Adrenal gland (tissue), 9 donors: ENCODE measurements at regions not wholly inside any gene's neighbourhood (a gene's known extent, or its start where the extent isn't known, plus 50 kb on each side); places are given as distances from the start of the nearest gene placed in this dataset.

Source experiments
- DNase-seq, 7 donors: peaks; one replicate each; pipeline ENCODE4 v3.0.0-alpha.2; 2019 to 2020
- H3K27ac ChIP-seq, 5 donors: fragments of 200-600 bp; sonication (generic) in 4 of 5; 1 replicate in 3 of 5; 2 replicates in 2 of 5; pipeline versions ENCODE4 v1.5.1 to v1.8.0; 2016 to 2020; ENCODE audit warnings: mild to moderate bottlenecking in 1 of 5
- H3K27me3 ChIP-seq: fragments of 200-600 bp; 2 replicates; pipeline ENCODE4 v1.8.0; 2021
- H3K36me3 ChIP-seq, 2 donors: fragments of 200-600 bp; replicated peaks in 1 of 2; 1 replicate in 1 of 2; 2 replicates in 1 of 2; pipeline versions ENCODE4 v1.5.1 to v1.8.0; 2018 to 2022
- H3K4me1 ChIP-seq, 2 donors: fragments of 200-600 bp; replicated peaks in 1 of 2; 1 replicate in 1 of 2; 2 replicates in 1 of 2; pipeline versions ENCODE4 v1.5.1 to v1.8.0; 2018 to 2021
- H3K4me3 ChIP-seq, 4 donors: fragments of 200-600 bp; sonication (generic) in 3 of 4; one replicate each; pipeline ENCODE4 v1.5.1; 2016 to 2018
- H3K9me3 ChIP-seq, 3 donors: fragments of 200-600 bp; sonication (generic) in 1 of 3; replicated peaks in 1 of 3; 1 replicate in 2 of 3; 2 replicates in 1 of 3; pipeline versions ENCODE4 v1.5.1 to v1.8.0; 2016 to 2021
- POLR2A ChIP-seq, 2 donors: fragments of 450-650 bp; IDR thresholded peaks; one replicate each; pipeline ENCODE4 v1.6.1; 2017; ENCODE audit warnings: antibody characterized with exemption in 2 of 2, mild to moderate bottlenecking in 2 of 2, moderate library complexity in 1 of 2
- WGBS, 4 donors: extraction: QIAGEN DNeasy Blood & Tissue Kit in 2 of 4; methylation state at CpG; one replicate each; pipeline versions ENCODE4 v1.1.5 to v1.1.7; 2013 to 2017; 5-methylcytosine and 5-hydroxymethylcytosine counted together
- intact Hi-C, 2 donors: fragments of 100-400 bp; cut with DNase I; formaldehyde crosslinking; loops; one replicate each; pipeline versions ENCODE4 v1.14.1 to v1.15.0; 2022 to 2023
- TF ChIP-seq, protein P1 (sequence below), 6 experiments: fragments of 450-650 bp in 4 of 6; fragments of 200-600 bp in 2 of 6; sonication (generic) in 1 of 6; IDR thresholded peaks; 1 replicate in 5 of 6; 2 replicates in 1 of 6; pipeline versions ENCODE4 v1.5.1 to v1.8.0; 2016 to 2021; ENCODE audit warnings: antibody characterized with exemption in 6 of 6, mild to moderate bottlenecking in 2 of 6, moderate library complexity in 1 of 6
- donor health status: healthy with polysubstance abuse.
- donor health status: Bipolar disorder and iron deficiency.
- donor health status: DM: yes; HTN: yes; CAD: no.
- donor health status: DM: no; HTN: no; CAD: no.
- donor health status: DM: no; HTN: no; CAD: no.

DNA sequence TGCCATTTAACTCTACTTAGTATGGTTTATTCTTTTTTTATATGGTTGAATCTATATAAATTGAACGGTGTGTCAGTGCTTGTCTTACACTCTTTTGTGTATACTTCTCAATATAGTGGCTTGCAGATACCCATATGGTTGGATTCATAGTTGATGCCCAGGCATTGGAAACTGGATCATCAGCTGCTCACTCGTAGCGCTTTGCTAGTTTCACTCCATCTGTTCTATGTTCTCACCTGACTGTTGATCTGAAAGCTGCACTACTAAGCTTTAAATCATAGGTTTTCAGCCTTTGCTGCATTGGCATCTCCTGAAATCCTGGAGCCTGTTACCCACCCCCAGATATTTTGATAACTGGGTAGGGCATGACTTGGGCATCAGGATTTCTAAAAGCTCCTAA lies 121.6 kb upstream of the DCLK2 start:
- H3K27ac ChIP-seq = no peak overlapping the region
- no peaks in the 10 kb centered on the region for H3K9me3 ChIP-seq
- intact Hi-C loops = no loop called here
- no peaks in the 10 kb centered on the region for H3K4me1 ChIP-seq
- 85 to 92% (median 89%) methylated on average over 3 of the region's 3 CpGs for WGBS, 4 donors
- H3K36me3 ChIP-seq = no peaks in the 10 kb centered on the region
- no peaks in the 10 kb centered on the region for H3K27me3 ChIP-seq
- no peak for DNase-seq
- TF ChIP-seq, protein P1, sequence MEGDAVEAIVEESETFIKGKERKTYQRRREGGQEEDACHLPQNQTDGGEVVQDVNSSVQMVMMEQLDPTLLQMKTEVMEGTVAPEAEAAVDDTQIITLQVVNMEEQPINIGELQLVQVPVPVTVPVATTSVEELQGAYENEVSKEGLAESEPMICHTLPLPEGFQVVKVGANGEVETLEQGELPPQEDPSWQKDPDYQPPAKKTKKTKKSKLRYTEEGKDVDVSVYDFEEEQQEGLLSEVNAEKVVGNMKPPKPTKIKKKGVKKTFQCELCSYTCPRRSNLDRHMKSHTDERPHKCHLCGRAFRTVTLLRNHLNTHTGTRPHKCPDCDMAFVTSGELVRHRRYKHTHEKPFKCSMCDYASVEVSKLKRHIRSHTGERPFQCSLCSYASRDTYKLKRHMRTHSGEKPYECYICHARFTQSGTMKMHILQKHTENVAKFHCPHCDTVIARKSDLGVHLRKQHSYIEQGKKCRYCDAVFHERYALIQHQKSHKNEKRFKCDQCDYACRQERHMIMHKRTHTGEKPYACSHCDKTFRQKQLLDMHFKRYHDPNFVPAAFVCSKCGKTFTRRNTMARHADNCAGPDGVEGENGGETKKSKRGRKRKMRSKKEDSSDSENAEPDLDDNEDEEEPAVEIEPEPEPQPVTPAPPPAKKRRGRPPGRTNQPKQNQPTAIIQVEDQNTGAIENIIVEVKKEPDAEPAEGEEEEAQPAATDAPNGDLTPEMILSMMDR (IDR thresholded peaks at IDR 0.05) = no peak
- no peak for TF ChIP-seq POLR2A (IDR thresholded peaks at IDR 0.05)
- H3K4me3 ChIP-seq = no peak overlapping the region

DNA sequence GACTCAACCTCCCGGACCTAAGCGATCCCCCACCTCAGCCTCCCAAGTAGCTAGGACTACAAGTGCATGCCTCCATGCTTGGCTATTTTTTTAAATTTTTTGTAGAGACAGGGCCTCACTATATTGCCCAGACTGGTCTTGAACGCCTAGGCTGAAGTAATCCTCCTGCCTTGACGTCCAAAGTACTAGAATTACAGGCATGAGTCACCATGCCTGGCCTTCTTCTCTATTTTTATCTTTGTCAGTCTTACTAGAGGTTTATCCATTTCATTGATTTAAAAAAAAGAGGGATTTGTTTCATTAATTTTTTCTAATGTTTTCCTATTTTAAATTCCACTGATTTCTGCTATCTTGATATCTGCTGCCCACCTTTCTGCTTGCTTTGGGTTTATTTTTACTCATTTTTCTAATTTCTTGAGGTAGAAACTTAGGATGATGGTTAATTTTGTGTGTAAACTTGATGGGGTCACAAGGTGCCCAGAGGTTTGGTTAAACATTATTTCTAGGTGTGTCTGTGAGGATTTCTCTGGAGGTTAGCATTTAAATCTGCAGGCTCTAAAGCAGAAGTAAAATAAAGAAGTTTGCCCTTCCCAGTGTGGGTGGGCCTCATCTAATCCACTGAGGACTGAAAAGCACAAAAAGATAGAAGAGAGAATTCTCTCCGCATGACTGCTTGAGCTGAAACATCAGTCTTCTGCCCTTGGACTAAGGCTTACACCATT lies 116.2 kb upstream of the DCLK2 start:
- 68 to 72% (median 71%) methylated on average over 5 of the region's 5 CpGs for WGBS, 4 donors

DNA sequence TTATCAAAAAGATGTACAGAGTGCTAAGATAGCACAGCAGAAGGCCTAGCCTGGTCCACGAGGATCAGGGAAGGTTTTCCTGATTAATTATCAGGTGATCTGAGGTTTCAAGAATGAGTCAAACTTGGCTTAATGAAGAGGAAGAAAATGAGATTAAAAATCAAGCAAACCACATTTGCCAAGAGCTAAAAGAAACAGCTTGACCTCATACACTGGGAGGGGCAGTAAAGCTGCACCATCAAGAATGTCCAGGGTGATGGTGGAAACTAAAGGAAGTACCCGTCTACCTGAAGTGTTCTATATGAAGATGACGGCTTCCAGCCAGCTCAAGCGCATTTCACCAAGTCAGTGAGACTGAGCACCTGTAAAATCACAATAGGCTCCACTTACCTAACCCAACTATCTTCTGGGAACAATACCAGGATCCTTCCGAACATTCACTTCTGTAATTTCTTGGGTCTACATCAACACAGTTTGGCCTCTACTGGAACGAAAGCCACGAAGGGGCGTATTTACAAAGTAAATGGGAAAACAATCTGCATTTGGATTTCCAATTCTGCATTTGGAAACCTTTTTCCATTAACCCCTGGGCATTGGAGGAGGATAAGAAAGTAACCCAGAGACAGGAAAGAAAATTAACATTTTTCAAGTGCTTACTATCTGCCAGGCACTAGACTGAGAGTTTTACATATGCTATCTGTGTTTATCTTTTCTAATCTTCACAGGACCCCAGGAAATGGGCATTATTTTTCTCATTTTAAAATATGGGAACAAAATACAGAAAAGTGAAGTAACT lies 114.0 kb upstream of the DCLK2 start:
- H3K4me3 ChIP-seq = no peak overlapping the region
- H3K27ac ChIP-seq = no peak overlapping the region
- no peaks in the 10 kb centered on the region for H3K36me3 ChIP-seq
- H3K4me1 ChIP-seq = no peaks in the 10 kb centered on the region
- no peak for DNase-seq
- WGBS, 4 donors = 83 to 92% (median 91%) methylated on average over 8 of the region's 8 CpGs
- no peaks in the 10 kb centered on the region for H3K27me3 ChIP-seq
- intact Hi-C loops = no loop called here
- TF ChIP-seq POLR2A (IDR thresholded peaks at IDR 0.05) = no peak
- TF ChIP-seq, protein P1 (IDR thresholded peaks at IDR 0.05) = no peak
- no peaks in the 10 kb centered on the region for H3K9me3 ChIP-seq

More for the DNA sequence above, 116.2 kb upstream of the DCLK2 start:
- H3K4me3 ChIP-seq = no peak overlapping the region
- intact Hi-C loops = no loop called here
- TF ChIP-seq, protein P1 (IDR thresholded peaks at IDR 0.05) = no peak
- no peak for TF ChIP-seq POLR2A (IDR thresholded peaks at IDR 0.05)
- H3K36me3 ChIP-seq = no peaks in the 10 kb centered on the region
- no peaks in the 10 kb centered on the region for H3K9me3 ChIP-seq
- no peaks in the 10 kb centered on the region for H3K4me1 ChIP-seq
- no peaks in the 10 kb centered on the region for H3K27me3 ChIP-seq
- no peak overlapping the region for H3K27ac ChIP-seq
- peak in 2 of 7 donors; percentile 4 to 15 for DNase-seq

DNA sequence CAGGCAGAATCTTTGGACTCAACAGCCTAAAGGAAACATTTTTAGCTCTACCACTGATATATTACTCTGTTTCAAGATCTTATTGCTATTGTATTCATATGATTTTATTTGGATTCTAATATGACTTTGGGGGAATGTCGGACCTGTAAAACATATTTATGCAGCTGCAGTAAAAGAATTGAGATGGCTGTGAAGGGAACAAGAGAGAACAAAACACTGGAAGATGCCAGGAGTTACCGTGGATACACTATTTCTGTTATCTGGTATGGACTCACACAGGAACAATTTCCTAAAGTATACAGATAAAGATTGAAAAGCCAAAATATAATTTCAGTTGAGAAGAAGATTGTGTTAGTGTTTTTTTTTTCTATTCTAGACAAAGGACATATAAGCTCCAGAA lies 113.0 kb upstream of the DCLK2 start:
- no peaks in the 10 kb centered on the region for H3K9me3 ChIP-seq
- WGBS, 4 donors = 63 to 70% (median 67%) methylated on average over 2 of the region's 2 CpGs

More for the DNA sequence above, 113.0 kb upstream of the DCLK2 start:
- no peak overlapping the region for H3K27ac ChIP-seq
- DNase-seq = no peak
- H3K27me3 ChIP-seq = no peaks in the 10 kb centered on the region
- H3K36me3 ChIP-seq = no peaks in the 10 kb centered on the region
- TF ChIP-seq, protein P1 (IDR thresholded peaks at IDR 0.05) = no peak
- no peak for TF ChIP-seq POLR2A (IDR thresholded peaks at IDR 0.05)
- H3K4me3 ChIP-seq = no peak overlapping the region
- no peaks in the 10 kb centered on the region for H3K4me1 ChIP-seq
- intact Hi-C loops = no loop called here
